A673 (cell line): ENCODE measurements at regions not wholly inside any gene's neighbourhood (a gene's known extent, or its start where the extent isn't known, plus 50 kb on each side); places are given as distances from the start of the nearest gene placed in this dataset.

Experiments
- CTCF ChIP-seq: fragments of 300-800, 200-600 bp; sonication (generic); conservative IDR thresholded peaks from 2 replicates; pipeline ENCODE4 v1.5.1; 2017; ENCODE audit warnings: low read depth, mild to moderate bottlenecking, antibody characterized with exemption, low read length, moderate library complexity, mixed read lengths
- EZH2 ChIP-seq: fragments of 200-600 bp; sonication (generic); IDR thresholded peaks from 2 replicates; pipeline ENCODE4 v1.6.1; 2017; ENCODE audit warnings: borderline replicate concordance, low read depth, mild to moderate bottlenecking, mixed read lengths, antibody characterized with exemption, low read length; ENCODE audit not compliant: poor library complexity, severe bottlenecking

- TF ChIP-seq EZH2 = no peak
- no peak for TF ChIP-seq CTCF
These were observed 84.5 kb upstream of the TMEM108 start for GRCh38 chr3:132953683-132954082.
